ENCODE measurements at regions not wholly inside any gene's neighbourhood (a gene's known extent, or its start where the extent isn't known, plus 50 kb on each side); places are given as distances from the start of the nearest gene placed in this dataset.

- TF ChIP-seq EZH2 (optimal IDR thresholded peaks at IDR 0.05; ENCODE audit: low read depth, low read length) (no peak), EZH2phosphoT487 (IDR thresholded peaks at IDR 0.05; ENCODE audit: low read length) (no peak)
- Histone ChIP-seq H3K9ac (ENCODE audit: low read length) (no peak overlapping the region), H3K27me3 (replicated peaks; ENCODE audit: insufficient read depth, low read length) (peaks cover 76% of the 10 kb centered on the region), H3K9me3 (replicated peaks; ENCODE audit: insufficient read depth, low read length) (no peaks in the 10 kb centered on the region), H2AFZ (ENCODE audit: low read length) (no peak overlapping the region), H3K4me3 (ENCODE audit: low read length) (no peak overlapping the region), H4K20me1 (ENCODE audit: insufficient read depth, low read length) (no peaks in the 10 kb centered on the region), H3K4me1 (ENCODE audit: low read length) (no peaks in the 10 kb centered on the region), H3K79me2 (ENCODE audit: low read length) (no peaks in the 10 kb centered on the region), H3K4me2 (ENCODE audit: low read depth, low read length) (no peak overlapping the region), H3K27ac (ENCODE audit: low read length) (no peak overlapping the region), H3K36me3 (replicated peaks; ENCODE audit: insufficient read depth, low read length) (no peaks in the 10 kb centered on the region), H3K9me2 (replicated peaks; ENCODE audit: insufficient read depth, low read length) (no peaks in the 10 kb centered on the region), H3F3A (ENCODE audit: insufficient read depth, low read length) (no peaks in the 10 kb centered on the region)
- DNase-seq: no peak
Measured at GRCh38 chr11:64441127-64441526, 82.2 kb downstream of the RPS6KA4 start.

DNA sequence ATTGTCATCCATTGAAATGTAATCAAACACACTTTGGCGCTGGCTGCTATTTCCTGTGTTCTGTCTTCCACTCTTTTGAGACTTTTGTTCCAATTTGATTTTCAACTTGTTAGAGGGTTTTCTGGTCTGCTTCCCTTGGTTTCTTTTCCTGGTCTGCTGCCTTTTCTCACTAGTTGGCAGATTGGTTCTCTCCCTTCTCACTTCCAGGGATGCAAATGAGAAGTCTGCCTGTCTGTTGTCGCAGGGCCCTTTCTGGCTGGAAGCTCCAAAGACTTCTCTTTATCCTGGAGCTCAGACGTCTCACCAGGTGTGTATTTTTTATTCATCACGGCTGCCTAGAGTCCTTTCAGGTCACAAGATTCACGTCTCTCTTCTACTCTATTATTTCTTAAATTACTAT lies 84.0 kb downstream of the RPS6KA4 start:
- Histone ChIP-seq H3K79me2 (ENCODE audit: low read length) (no peaks in the 10 kb centered on the region), H2AFZ (ENCODE audit: low read length) (no peak overlapping the region), H3K9me2 (replicated peaks; ENCODE audit: insufficient read depth, low read length) (no peaks in the 10 kb centered on the region), H3K4me3 (ENCODE audit: low read length) (no peak overlapping the region), H3K9me3 (replicated peaks; ENCODE audit: insufficient read depth, low read length) (no peaks in the 10 kb centered on the region), H3K27me3 (replicated peaks; ENCODE audit: insufficient read depth, low read length) (peaks cover 74% of the 10 kb centered on the region), H3K4me1 (ENCODE audit: low read length) (0 out of 2 replicates have a peak, but pooled peaks cover 2% of the 10 kb centered on the region), H3K36me3 (replicated peaks; ENCODE audit: insufficient read depth, low read length) (no peaks in the 10 kb centered on the region), H3K4me2 (ENCODE audit: low read depth, low read length) (no peak overlapping the region), H3F3A (ENCODE audit: insufficient read depth, low read length) (no peaks in the 10 kb centered on the region), H4K20me1 (ENCODE audit: insufficient read depth, low read length) (no peaks in the 10 kb centered on the region), H3K27ac (ENCODE audit: low read length) (no peak overlapping the region), H3K9ac (ENCODE audit: low read length) (no peak overlapping the region)
- TF ChIP-seq EZH2 (optimal IDR thresholded peaks at IDR 0.05; ENCODE audit: low read depth, low read length): no peak
- no peak for TF ChIP-seq EZH2phosphoT487 (IDR thresholded peaks at IDR 0.05; ENCODE audit: low read length)
- TF ChIP-seq, protein P1, sequence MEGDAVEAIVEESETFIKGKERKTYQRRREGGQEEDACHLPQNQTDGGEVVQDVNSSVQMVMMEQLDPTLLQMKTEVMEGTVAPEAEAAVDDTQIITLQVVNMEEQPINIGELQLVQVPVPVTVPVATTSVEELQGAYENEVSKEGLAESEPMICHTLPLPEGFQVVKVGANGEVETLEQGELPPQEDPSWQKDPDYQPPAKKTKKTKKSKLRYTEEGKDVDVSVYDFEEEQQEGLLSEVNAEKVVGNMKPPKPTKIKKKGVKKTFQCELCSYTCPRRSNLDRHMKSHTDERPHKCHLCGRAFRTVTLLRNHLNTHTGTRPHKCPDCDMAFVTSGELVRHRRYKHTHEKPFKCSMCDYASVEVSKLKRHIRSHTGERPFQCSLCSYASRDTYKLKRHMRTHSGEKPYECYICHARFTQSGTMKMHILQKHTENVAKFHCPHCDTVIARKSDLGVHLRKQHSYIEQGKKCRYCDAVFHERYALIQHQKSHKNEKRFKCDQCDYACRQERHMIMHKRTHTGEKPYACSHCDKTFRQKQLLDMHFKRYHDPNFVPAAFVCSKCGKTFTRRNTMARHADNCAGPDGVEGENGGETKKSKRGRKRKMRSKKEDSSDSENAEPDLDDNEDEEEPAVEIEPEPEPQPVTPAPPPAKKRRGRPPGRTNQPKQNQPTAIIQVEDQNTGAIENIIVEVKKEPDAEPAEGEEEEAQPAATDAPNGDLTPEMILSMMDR (IDR thresholded peaks at IDR 0.05; ENCODE audit: low read length): no peak
- no peak for DNase-seq

DNA sequence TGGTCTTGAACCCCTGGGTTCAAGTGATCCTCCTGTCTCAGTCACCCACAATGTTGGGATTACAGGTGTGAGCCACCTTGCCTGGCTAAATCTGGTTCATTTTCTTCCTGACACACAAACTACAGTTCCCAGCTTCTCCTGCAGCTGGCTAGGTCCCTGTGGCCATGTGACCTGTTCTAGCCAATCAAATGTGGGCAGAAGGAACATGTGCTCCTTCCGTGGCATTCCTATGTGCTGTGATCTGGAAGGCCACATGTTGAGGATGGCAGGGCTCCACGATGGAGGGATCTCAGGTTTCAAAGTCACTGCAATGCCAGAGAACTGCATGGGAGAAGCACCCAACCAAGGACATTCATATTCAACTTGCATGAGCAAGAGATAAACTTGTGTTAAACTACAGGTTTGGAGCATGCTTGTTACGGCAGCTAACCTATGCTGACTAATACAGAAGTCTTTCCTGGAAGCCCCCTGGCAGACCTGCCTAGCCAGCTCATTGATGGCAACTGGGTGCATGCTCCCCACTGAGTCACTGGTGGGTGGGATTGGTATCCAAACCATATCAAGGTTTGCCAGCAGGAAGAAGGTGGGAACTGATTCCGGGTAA lies 86.0 kb downstream of the RPS6KA4 start:
- Histone ChIP-seq H3K4me3 (ENCODE audit: low read length) (no peak overlapping the region), H3F3A (ENCODE audit: insufficient read depth, low read length) (no peaks in the 10 kb centered on the region), H3K9me3 (replicated peaks; ENCODE audit: insufficient read depth, low read length) (no peaks in the 10 kb centered on the region), H3K79me2 (ENCODE audit: low read length) (no peaks in the 10 kb centered on the region), H4K20me1 (ENCODE audit: insufficient read depth, low read length) (no peaks in the 10 kb centered on the region), H3K4me2 (ENCODE audit: low read depth, low read length) (no peak overlapping the region), H3K36me3 (replicated peaks; ENCODE audit: insufficient read depth, low read length) (no peaks in the 10 kb centered on the region), H2AFZ (ENCODE audit: low read length) (no peak overlapping the region), H3K27me3 (replicated peaks; ENCODE audit: insufficient read depth, low read length) (peaks cover 67% of the 10 kb centered on the region), H3K4me1 (ENCODE audit: low read length) (peaks cover 17% of the 10 kb centered on the region), H3K27ac (ENCODE audit: low read length) (no peak overlapping the region), H3K9me2 (replicated peaks; ENCODE audit: insufficient read depth, low read length) (no peaks in the 10 kb centered on the region), H3K9ac (ENCODE audit: low read length) (no peak overlapping the region)
- no peak for TF ChIP-seq EZH2 (optimal IDR thresholded peaks at IDR 0.05; ENCODE audit: low read depth, low read length)
- TF ChIP-seq, protein P1 (IDR thresholded peaks at IDR 0.05; ENCODE audit: low read length): no peak
- no peak for TF ChIP-seq EZH2phosphoT487 (IDR thresholded peaks at IDR 0.05; ENCODE audit: low read length)
- no peak for DNase-seq

- H3K9me2 ChIP-seq (replicated peaks; ENCODE audit: insufficient read depth, low read length): no peaks in the 10 kb centered on the region
- no peaks in the 10 kb centered on the region for H4K20me1 ChIP-seq (ENCODE audit: insufficient read depth, low read length)
- no peak for DNase-seq
- peaks cover 17% of the 10 kb centered on the region for H3K4me1 ChIP-seq (ENCODE audit: low read length)
- H3K27ac ChIP-seq (ENCODE audit: low read length): no peak overlapping the region
- H3K36me3 ChIP-seq (replicated peaks; ENCODE audit: insufficient read depth, low read length): no peaks in the 10 kb centered on the region
- no peak overlapping the region for H3K4me3 ChIP-seq (ENCODE audit: low read length)
- H3K79me2 ChIP-seq (ENCODE audit: low read length): no peaks in the 10 kb centered on the region
- H3F3A ChIP-seq (ENCODE audit: insufficient read depth, low read length): no peaks in the 10 kb centered on the region
- H3K9me3 ChIP-seq (replicated peaks; ENCODE audit: insufficient read depth, low read length): no peaks in the 10 kb centered on the region
- H3K27me3 ChIP-seq (replicated peaks; ENCODE audit: insufficient read depth, low read length): peaks cover 67% of the 10 kb centered on the region
- no peak overlapping the region for H3K4me2 ChIP-seq (ENCODE audit: low read depth, low read length)
- TF ChIP-seq EZH2 (optimal IDR thresholded peaks at IDR 0.05; ENCODE audit: low read depth, low read length) (no peak), EZH2phosphoT487 (IDR thresholded peaks at IDR 0.05; ENCODE audit: low read length) (no peak)
- TF ChIP-seq, protein P1 (IDR thresholded peaks at IDR 0.05; ENCODE audit: low read length): no peak
- H3K9ac ChIP-seq (ENCODE audit: low read length): no peak overlapping the region
- no peak overlapping the region for H2AFZ ChIP-seq (ENCODE audit: low read length)
Measured at GRCh38 chr11:64445651-64446050, 86.7 kb downstream of the RPS6KA4 start.

Measured in MM.1S (cell line).